Loucy (cell line): ENCODE measurements at regions not wholly inside any gene's neighbourhood (a gene's known extent, or its start where the extent isn't known, plus 50 kb on each side); places are given as distances from the start of the nearest gene placed in this dataset.

Experiments used
- H2AFZ ChIP-seq: fragments of 200-600 bp; sonication (generic); 2 replicates; pipeline ENCODE4 v1.6.0; 2016; ENCODE audit warnings: antibody characterized with exemption, mild to moderate bottlenecking, low read length, moderate library complexity
- H3F3A ChIP-seq: fragments of 200-600 bp; 2 replicates; pipeline ENCODE4 v1.6.0; 2016; ENCODE audit warnings: antibody characterized with exemption, low read depth, mild to moderate bottlenecking
- H3K27me3 ChIP-seq: fragments of 200-600 bp; sonication (generic); 2 replicates; pipeline ENCODE4 v1.6.1; 2014; ENCODE audit warnings: low read length, mild to moderate bottlenecking; ENCODE audit not compliant: insufficient read depth, poor library complexity, severe bottlenecking
- H3K36me3 ChIP-seq: fragments of 200-600 bp; sonication (generic); 2 replicates; pipeline ENCODE4 v1.6.1; 2016; ENCODE audit warnings: low read length; ENCODE audit not compliant: insufficient read depth
- H3K4me1 ChIP-seq: fragments of 200-600 bp; sonication (generic); 2 replicates; pipeline ENCODE4 v1.5.1; 2014; ENCODE audit warnings: low read length, mild to moderate bottlenecking; ENCODE audit not compliant: insufficient read depth, poor library complexity, severe bottlenecking
- H3K4me2 ChIP-seq: fragments of 200-600 bp; sonication (generic); 2 replicates; pipeline ENCODE4 v1.6.0; 2014; ENCODE audit warnings: antibody characterized with exemption, low read length, low read depth, mild to moderate bottlenecking; ENCODE audit not compliant: poor library complexity, severe bottlenecking
- H3K4me3 ChIP-seq: fragments of 200-600 bp; sonication (generic); 2 replicates; pipeline ENCODE4 v1.5.1; 2014; ENCODE audit warnings: low read length, mild to moderate bottlenecking, mixed read lengths; ENCODE audit not compliant: poor library complexity, severe bottlenecking
- H3K79me2 ChIP-seq: fragments of 200-600 bp; sonication (generic); 2 replicates; pipeline ENCODE4 v1.6.1; 2014; ENCODE audit warnings: low read length; ENCODE audit not compliant: insufficient read depth
- H3K9ac ChIP-seq: fragments of 200-600 bp; sonication (generic); 2 replicates; pipeline ENCODE4 v1.6.0; 2014; ENCODE audit warnings: mild to moderate bottlenecking, low read depth, low read length, moderate library complexity; ENCODE audit not compliant: poor library complexity, severe bottlenecking
- H3K9me2 ChIP-seq: fragments of 200-600 bp; sonication (generic); replicated peaks from 2 replicates; pipeline ENCODE4 v1.6.1; 2016; ENCODE audit warnings: low read depth, low read length, mixed read lengths
- H3K9me3 ChIP-seq: fragments of 200-600 bp; sonication (generic); 2 replicates; pipeline ENCODE4 v1.6.1; 2014; ENCODE audit warnings: mild to moderate bottlenecking, antibody characterized with exemption, low read length, low read depth; ENCODE audit not compliant: insufficient read depth
- H4K20me1 ChIP-seq: fragments of 200-600 bp; sonication (generic); 2 replicates; pipeline ENCODE4 v1.6.0; 2014; ENCODE audit warnings: antibody characterized with exemption, low read length, mild to moderate bottlenecking; ENCODE audit not compliant: insufficient read depth, poor library complexity, severe bottlenecking
- EZH2phosphoT487 ChIP-seq: fragments of 200-600 bp; IDR thresholded peaks from 2 replicates; pipeline ENCODE4 v1.6.1; 2018; ENCODE audit warnings: antibody characterized with exemption, mild to moderate bottlenecking, moderate library complexity, borderline replicate concordance
- TF ChIP-seq, protein P1 (sequence below): fragments of 200-600 bp; sonication (generic); conservative IDR thresholded peaks from 2 replicates; pipeline ENCODE4 v1.5.1; 2014; ENCODE audit warnings: mild to moderate bottlenecking, antibody characterized with exemption, low read length

- no peak overlapping the region for H3K4me2 ChIP-seq
- H3K9me3 ChIP-seq: no peaks in the 10 kb centered on the region
- no peaks in the 10 kb centered on the region for H3K27me3 ChIP-seq
- TF ChIP-seq, protein P1, sequence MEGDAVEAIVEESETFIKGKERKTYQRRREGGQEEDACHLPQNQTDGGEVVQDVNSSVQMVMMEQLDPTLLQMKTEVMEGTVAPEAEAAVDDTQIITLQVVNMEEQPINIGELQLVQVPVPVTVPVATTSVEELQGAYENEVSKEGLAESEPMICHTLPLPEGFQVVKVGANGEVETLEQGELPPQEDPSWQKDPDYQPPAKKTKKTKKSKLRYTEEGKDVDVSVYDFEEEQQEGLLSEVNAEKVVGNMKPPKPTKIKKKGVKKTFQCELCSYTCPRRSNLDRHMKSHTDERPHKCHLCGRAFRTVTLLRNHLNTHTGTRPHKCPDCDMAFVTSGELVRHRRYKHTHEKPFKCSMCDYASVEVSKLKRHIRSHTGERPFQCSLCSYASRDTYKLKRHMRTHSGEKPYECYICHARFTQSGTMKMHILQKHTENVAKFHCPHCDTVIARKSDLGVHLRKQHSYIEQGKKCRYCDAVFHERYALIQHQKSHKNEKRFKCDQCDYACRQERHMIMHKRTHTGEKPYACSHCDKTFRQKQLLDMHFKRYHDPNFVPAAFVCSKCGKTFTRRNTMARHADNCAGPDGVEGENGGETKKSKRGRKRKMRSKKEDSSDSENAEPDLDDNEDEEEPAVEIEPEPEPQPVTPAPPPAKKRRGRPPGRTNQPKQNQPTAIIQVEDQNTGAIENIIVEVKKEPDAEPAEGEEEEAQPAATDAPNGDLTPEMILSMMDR: no peak
- TF ChIP-seq EZH2phosphoT487: no peak
- no peak overlapping the region for H2AFZ ChIP-seq
- no peaks in the 10 kb centered on the region for H3K4me1 ChIP-seq
- H3K4me3 ChIP-seq: no peak overlapping the region
- H3K79me2 ChIP-seq: no peaks in the 10 kb centered on the region
- H3K9me2 ChIP-seq: no peaks in the 10 kb centered on the region
- H3K36me3 ChIP-seq: no peaks in the 10 kb centered on the region
- H3K9ac ChIP-seq: no peak overlapping the region
- no peaks in the 10 kb centered on the region for H4K20me1 ChIP-seq
- H3F3A ChIP-seq: no peaks in the 10 kb centered on the region
Observed at GRCh38 chr19:34825212-34825611, 52.2 kb upstream of the ZNF599 start.

DNA sequence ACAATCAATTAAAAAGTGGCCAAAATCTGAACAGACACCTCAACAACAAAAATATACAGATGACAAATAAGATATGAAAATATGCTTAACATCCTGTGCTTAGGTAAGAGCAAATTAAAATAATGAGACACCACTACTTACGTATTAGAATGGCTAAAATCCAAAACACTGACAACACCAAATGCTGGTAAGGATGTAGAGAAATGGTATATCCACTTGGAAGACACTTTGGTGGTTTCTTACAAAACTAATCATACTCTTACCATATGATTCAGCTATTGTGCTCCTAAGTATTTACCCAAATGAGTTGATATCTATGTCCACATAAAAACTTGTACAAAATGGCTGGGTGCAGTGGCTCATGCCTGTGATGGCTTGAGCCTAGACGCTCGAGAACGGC is 51.7 kb upstream of the ZNF599 start:
- no peaks in the 10 kb centered on the region for H3K9me2 ChIP-seq
- no peaks in the 10 kb centered on the region for H3F3A ChIP-seq
- no peaks in the 10 kb centered on the region for H3K9me3 ChIP-seq
- H3K4me3 ChIP-seq: no peak overlapping the region
- H2AFZ ChIP-seq: no peak overlapping the region
- no peak overlapping the region for H3K9ac ChIP-seq
- no peaks in the 10 kb centered on the region for H3K79me2 ChIP-seq
- H3K36me3 ChIP-seq: no peaks in the 10 kb centered on the region
- H3K4me2 ChIP-seq: no peak overlapping the region
- no peak for TF ChIP-seq EZH2phosphoT487
- TF ChIP-seq, protein P1: no peak
- no peaks in the 10 kb centered on the region for H3K4me1 ChIP-seq
- no peaks in the 10 kb centered on the region for H4K20me1 ChIP-seq
- no peaks in the 10 kb centered on the region for H3K27me3 ChIP-seq
